OCI-LY3 (cell line): ENCODE measurements at regions not wholly inside any gene's neighbourhood (a gene's known extent, or its start where the extent isn't known, plus 50 kb on each side); places are given as distances from the start of the nearest gene placed in this dataset.
"Not testable (repeated sequence)": the region's sequence is repeated elsewhere in the genome, so short reads cannot be mapped to it uniquely, and the experiment has no call there.

ENCODE experiments used
- H2AFZ ChIP-seq: fragments of 200-600, 300-600 bp; shearing (Covaris generic); 2 replicates; pipeline ENCODE4 v1.6.0; 2014; ENCODE audit warnings: antibody characterized with exemption, low read depth, low read length
- H3K27ac ChIP-seq: fragments of 200-600, 300-600 bp; sonication (generic); 2 replicates; pipeline ENCODE4 v1.5.1; 2014; ENCODE audit warnings: mild to moderate bottlenecking, low read length, moderate library complexity, mixed read lengths
- H3K27me3 ChIP-seq: fragments of 200-600, 300-600 bp; sonication (generic); 2 replicates; pipeline ENCODE4 v1.6.1; 2014; ENCODE audit warnings: low read depth, low read length, mixed read lengths
- H3K36me3 ChIP-seq: fragments of 200-600, 300-600 bp; sonication (generic); replicated peaks from 2 replicates; pipeline ENCODE3; 2014; ENCODE audit warnings: low read depth, low read length, mixed read lengths
- H3K4me1 ChIP-seq: fragments of 300-600, 200-600 bp; sonication (generic); 2 replicates; pipeline ENCODE4 v1.6.1; 2014; ENCODE audit warnings: low read length, mixed read lengths
- H3K4me2 ChIP-seq: fragments of 200-600, 300-600 bp; sonication (generic); 2 replicates; pipeline ENCODE4 v1.6.1; 2014; ENCODE audit warnings: low read length, mixed read lengths
- H3K4me3 ChIP-seq: fragments of 300-600, 200-600 bp; sonication (generic); 2 replicates; pipeline ENCODE4 v1.5.1; 2014; ENCODE audit warnings: antibody characterized with exemption, mild to moderate bottlenecking, low read length, moderate library complexity
- H3K79me2 ChIP-seq: fragments of 300-600, 200-600 bp; shearing (Covaris generic); 2 replicates; pipeline ENCODE4 v1.6.1; 2014; ENCODE audit warnings: mild to moderate bottlenecking, low read length, mixed read lengths
- H3K9ac ChIP-seq: fragments of 300-600, 200-600 bp; shearing (Covaris generic); 2 replicates; pipeline ENCODE4 v1.6.0; 2014; ENCODE audit warnings: mild to moderate bottlenecking, low read length, moderate library complexity
- H3K9me3 ChIP-seq: fragments of 200-600, 300-600 bp; shearing (Covaris generic); 2 replicates; pipeline ENCODE4 v1.6.1; 2014; ENCODE audit warnings: low read length, mixed read lengths; ENCODE audit not compliant: insufficient read depth
- H4K20me1 ChIP-seq: fragments of 200-600, 300-600 bp; sonication (generic); 2 replicates; pipeline ENCODE4 v1.6.1; 2016; ENCODE audit warnings: low read length, mixed read lengths; ENCODE audit not compliant: insufficient read depth
- EZH2phosphoT487 ChIP-seq: fragments of 200-600 bp; shearing (Covaris generic); IDR thresholded peaks from 2 replicates; pipeline ENCODE4 v1.6.1; 2018; ENCODE audit warnings: antibody characterized with exemption, mixed run types, low read depth
- TF ChIP-seq, protein P1 (sequence below): fragments of 200-600, 300-600 bp; sonication (generic); IDR thresholded peaks from 2 replicates; pipeline ENCODE4 v1.5.1; 2014; ENCODE audit warnings: antibody characterized with exemption, low read length, low read depth

DNA sequence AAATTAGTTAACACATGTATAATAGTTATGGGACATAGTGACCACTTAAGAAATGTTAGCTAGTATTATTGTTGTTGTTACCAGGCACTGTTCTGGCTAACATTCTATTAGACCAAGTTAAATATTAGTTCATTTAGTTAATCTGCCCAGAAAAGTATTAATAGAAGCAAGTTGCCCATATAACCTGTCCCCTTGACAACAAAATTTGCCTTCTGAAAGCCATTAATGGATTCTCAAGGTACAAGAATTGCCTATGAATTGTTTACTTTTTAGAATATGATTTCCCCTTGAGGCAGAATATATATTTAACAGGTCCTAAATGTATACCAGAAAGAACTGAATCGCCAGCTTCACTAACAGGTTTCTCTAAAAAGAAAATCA lies 167.3 kb upstream of the TMCC3 start:
- Histone ChIP-seq H3K4me1 (peaks cover 70% of the 10 kb centered on the region), H4K20me1 (no peaks in the 10 kb centered on the region), H3K4me2 (peak overlapping the region; percentile 81), H3K9ac (peak overlapping the region; percentile 75), H3K79me2 (peaks cover 73% of the 10 kb centered on the region), H3K4me3 (peak overlapping the region; percentile 58), H2AFZ (no peak overlapping the region), H3K36me3 (peaks cover 39% of the 10 kb centered on the region), H3K27ac (peak overlapping the region; percentile 98), H3K27me3 (no peaks in the 10 kb centered on the region), H3K9me3 (peaks cover 24% of the 10 kb centered on the region)
- TF ChIP-seq EZH2phosphoT487 = no peak
- TF ChIP-seq, protein P1, sequence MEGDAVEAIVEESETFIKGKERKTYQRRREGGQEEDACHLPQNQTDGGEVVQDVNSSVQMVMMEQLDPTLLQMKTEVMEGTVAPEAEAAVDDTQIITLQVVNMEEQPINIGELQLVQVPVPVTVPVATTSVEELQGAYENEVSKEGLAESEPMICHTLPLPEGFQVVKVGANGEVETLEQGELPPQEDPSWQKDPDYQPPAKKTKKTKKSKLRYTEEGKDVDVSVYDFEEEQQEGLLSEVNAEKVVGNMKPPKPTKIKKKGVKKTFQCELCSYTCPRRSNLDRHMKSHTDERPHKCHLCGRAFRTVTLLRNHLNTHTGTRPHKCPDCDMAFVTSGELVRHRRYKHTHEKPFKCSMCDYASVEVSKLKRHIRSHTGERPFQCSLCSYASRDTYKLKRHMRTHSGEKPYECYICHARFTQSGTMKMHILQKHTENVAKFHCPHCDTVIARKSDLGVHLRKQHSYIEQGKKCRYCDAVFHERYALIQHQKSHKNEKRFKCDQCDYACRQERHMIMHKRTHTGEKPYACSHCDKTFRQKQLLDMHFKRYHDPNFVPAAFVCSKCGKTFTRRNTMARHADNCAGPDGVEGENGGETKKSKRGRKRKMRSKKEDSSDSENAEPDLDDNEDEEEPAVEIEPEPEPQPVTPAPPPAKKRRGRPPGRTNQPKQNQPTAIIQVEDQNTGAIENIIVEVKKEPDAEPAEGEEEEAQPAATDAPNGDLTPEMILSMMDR = no peak

DNA sequence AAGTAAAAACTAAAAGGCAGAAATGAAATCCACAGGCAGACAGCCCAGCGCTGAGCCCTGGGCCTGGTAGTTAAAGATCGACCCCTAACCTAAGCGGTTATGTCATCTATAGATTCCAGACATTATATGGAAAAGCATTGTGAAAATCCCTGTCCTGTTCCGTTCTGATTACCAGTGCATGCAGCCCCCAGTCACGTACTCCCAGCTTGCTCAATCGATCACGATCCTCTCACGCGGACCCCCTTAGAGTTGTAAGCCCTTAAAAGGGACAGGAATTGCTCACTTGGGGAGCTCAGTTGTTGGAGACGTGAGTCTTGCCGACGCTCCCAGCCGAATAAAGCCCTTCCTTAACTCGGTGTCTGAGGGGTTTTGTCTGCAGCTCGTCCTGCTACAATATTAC lies 166.8 kb upstream of the TMCC3 start:
- Histone ChIP-seq H3K79me2 (peaks cover 74% of the 10 kb centered on the region), H3K4me3 (peak overlapping the region; percentile 58), H3K4me2 (peak overlapping the region; percentile 81), H3K9ac (peak overlapping the region; percentile 75), H3K27ac (peak overlapping the region; percentile 98), H3K36me3 (peaks cover 42% of the 10 kb centered on the region), H3K9me3 (peaks cover 28% of the 10 kb centered on the region), H3K4me1 (peaks cover 67% of the 10 kb centered on the region)
- H3K27me3 ChIP-seq, H4K20me1 ChIP-seq, H2AFZ ChIP-seq: not testable (repeated sequence)

DNA sequence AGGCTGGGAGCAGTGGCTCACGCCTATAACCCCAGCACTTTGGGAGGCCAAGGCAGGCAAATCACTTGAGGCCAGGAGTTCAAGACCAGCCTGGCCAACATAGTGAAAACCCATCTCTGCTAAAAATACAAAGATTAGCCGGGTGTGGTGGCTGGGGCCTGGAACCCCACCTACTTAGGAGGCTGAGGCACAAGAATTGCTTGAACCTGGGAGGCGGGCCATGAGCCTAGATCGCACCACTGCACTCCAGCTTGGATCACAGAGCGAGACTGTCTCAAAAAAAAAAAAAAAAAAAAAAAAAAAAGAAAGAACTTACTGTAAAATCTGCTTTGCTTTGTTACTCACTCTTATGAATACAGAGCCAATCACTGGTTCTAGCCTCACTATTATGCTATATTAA lies 166.4 kb upstream of the TMCC3 start:
- Histone ChIP-seq H3K4me2 (peak overlapping the region; percentile 81), H3K4me3 (peak overlapping the region; percentile 58), H3K27ac (peak overlapping the region; percentile 98), H3K79me2 (peaks cover 74% of the 10 kb centered on the region), H3K9me3 (peaks cover 33% of the 10 kb centered on the region), H3K9ac (peak overlapping the region; percentile 75), H3K36me3 (peaks cover 42% of the 10 kb centered on the region), H3K4me1 (peaks cover 62% of the 10 kb centered on the region)
- not testable (repeated sequence) for H2AFZ ChIP-seq, H4K20me1 ChIP-seq, H3K27me3 ChIP-seq

DNA sequence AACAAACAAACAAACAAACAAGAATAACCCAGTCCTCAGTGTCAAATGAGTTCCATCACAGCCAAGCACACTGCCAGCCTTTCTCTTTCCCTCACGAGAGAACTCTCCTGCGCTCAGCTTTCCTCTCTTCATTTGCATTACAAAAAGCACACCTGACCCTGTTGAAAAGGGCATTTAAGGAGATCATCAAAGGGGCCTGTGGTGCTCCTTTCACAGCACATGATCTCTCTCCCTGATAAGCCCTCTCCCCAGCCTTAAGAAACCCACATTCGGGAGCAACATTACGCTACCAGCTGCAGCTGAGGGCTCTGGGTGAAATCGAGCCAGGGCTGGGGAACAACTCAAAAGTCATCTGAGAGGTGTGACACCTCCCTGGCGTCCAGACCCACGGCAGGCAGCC lies 165.6 kb upstream of the TMCC3 start:
- Histone ChIP-seq H3K4me2 (peak overlapping the region; percentile 81), H4K20me1 (no peaks in the 10 kb centered on the region), H3K27me3 (no peaks in the 10 kb centered on the region), H3K27ac (peak overlapping the region; percentile 98), H3K9ac (peak overlapping the region; percentile 75), H3K4me3 (peak overlapping the region; percentile 58), H3K36me3 (peaks cover 47% of the 10 kb centered on the region), H3K79me2 (peaks cover 76% of the 10 kb centered on the region), H2AFZ (no peak overlapping the region), H3K9me3 (peaks cover 41% of the 10 kb centered on the region), H3K4me1 (peaks cover 54% of the 10 kb centered on the region)
- no peak for TF ChIP-seq EZH2phosphoT487
- TF ChIP-seq, protein P1 = no peak

DNA sequence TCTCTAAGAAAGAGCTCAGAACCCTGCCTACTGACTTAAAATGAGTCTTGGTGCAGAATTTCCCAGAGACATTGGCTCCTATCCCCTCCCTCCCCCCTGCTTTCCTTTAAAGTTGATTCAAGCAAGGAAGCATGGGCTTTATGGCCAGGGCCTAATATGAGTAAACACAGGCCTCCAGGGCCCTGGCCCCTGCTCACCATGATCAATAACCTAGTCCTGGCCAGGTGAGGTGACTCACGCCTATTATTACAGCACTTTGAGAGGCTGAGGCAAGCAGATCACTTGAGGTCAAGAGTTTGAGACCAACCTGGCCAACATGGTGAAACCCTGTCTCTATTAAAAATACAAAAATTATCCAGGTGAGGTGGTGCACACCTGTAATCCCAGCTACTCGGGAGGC lies 165.1 kb upstream of the TMCC3 start:
- H2AFZ ChIP-seq = no peak overlapping the region
- peaks cover 49% of the 10 kb centered on the region for H3K4me1 ChIP-seq
- no peak overlapping the region for H3K9ac ChIP-seq
- H3K36me3 ChIP-seq = peaks cover 50% of the 10 kb centered on the region
- TF ChIP-seq, protein P1 = no peak
- TF ChIP-seq EZH2phosphoT487 = no peak
- H3K4me3 ChIP-seq = no peak overlapping the region
- peaks cover 41% of the 10 kb centered on the region for H3K9me3 ChIP-seq
- no peaks in the 10 kb centered on the region for H4K20me1 ChIP-seq
- no peaks in the 10 kb centered on the region for H3K27me3 ChIP-seq
- peak overlapping the region; percentile 81; the same call in 1 of the 2 replicates for H3K4me2 ChIP-seq
- peak overlapping the region; percentile 98; the same call in 1 of the 2 replicates for H3K27ac ChIP-seq
- H3K79me2 ChIP-seq = peaks cover 79% of the 10 kb centered on the region
